ENCODE measurements at regions not wholly inside any gene's neighbourhood (a gene's known extent, or its start where the extent isn't known, plus 50 kb on each side); places are given as distances from the start of the nearest gene placed in this dataset.
A peak's percentile ranks its signal among the peaks of the same experiment; 100 is the strongest.

- DNase-seq (ENCODE audit: extremely low spot score, unreplicated experiment): no peak
- no peaks in the 10 kb centered on the region for H3K9me3 Mint-ChIP-seq (ENCODE audit: unreplicated experiment)
- H3K4me1 Mint-ChIP-seq (ENCODE audit: unreplicated experiment): peaks cover 11% of the 10 kb centered on the region
- H3K36me3 Mint-ChIP-seq (ENCODE audit: unreplicated experiment): no peaks in the 10 kb centered on the region
- H3K27ac Mint-ChIP-seq (ENCODE audit: unreplicated experiment): no peak overlapping the region
- TF ChIP-seq, protein P1, sequence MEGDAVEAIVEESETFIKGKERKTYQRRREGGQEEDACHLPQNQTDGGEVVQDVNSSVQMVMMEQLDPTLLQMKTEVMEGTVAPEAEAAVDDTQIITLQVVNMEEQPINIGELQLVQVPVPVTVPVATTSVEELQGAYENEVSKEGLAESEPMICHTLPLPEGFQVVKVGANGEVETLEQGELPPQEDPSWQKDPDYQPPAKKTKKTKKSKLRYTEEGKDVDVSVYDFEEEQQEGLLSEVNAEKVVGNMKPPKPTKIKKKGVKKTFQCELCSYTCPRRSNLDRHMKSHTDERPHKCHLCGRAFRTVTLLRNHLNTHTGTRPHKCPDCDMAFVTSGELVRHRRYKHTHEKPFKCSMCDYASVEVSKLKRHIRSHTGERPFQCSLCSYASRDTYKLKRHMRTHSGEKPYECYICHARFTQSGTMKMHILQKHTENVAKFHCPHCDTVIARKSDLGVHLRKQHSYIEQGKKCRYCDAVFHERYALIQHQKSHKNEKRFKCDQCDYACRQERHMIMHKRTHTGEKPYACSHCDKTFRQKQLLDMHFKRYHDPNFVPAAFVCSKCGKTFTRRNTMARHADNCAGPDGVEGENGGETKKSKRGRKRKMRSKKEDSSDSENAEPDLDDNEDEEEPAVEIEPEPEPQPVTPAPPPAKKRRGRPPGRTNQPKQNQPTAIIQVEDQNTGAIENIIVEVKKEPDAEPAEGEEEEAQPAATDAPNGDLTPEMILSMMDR (IDR thresholded peaks at IDR 0.05): peak; percentile 44
- no peaks in the 10 kb centered on the region for H3K27me3 Mint-ChIP-seq (ENCODE audit: unreplicated experiment)
- H3K4me3 Mint-ChIP-seq (ENCODE audit: unreplicated experiment): no peak overlapping the region
Measured at GRCh38 chrX:95071052-95071451, 1397.0 kb downstream of the FAM133A start.

GRCh38 chrX:95071621-95072020 is 1397.6 kb downstream of the FAM133A start:
- DNase-seq (ENCODE audit: extremely low spot score, unreplicated experiment): no peak

GRCh38 chrX:95076449-95076848 is 1402.4 kb downstream of the FAM133A start:
- Mint-ChIP-seq H3K4me3 (ENCODE audit: unreplicated experiment) (no peak overlapping the region), H3K4me1 (ENCODE audit: unreplicated experiment) (peaks cover 4% of the 10 kb centered on the region), H3K27me3 (ENCODE audit: unreplicated experiment) (no peaks in the 10 kb centered on the region), H3K9me3 (ENCODE audit: unreplicated experiment) (peaks cover 4% of the 10 kb centered on the region), H3K36me3 (ENCODE audit: unreplicated experiment) (no peaks in the 10 kb centered on the region), H3K27ac (ENCODE audit: unreplicated experiment) (no peak overlapping the region)
- TF ChIP-seq, protein P1 (IDR thresholded peaks at IDR 0.05): peak; percentile 61
- DNase-seq (ENCODE audit: extremely low spot score, unreplicated experiment): no peak

More at GRCh38 chrX:95071621-95072020, 1397.6 kb downstream of the FAM133A start:
- TF ChIP-seq, protein P1 (IDR thresholded peaks at IDR 0.05): no peak
- H3K27ac Mint-ChIP-seq (ENCODE audit: unreplicated experiment): no peak overlapping the region
- H3K27me3 Mint-ChIP-seq (ENCODE audit: unreplicated experiment): no peaks in the 10 kb centered on the region
- no peaks in the 10 kb centered on the region for H3K36me3 Mint-ChIP-seq (ENCODE audit: unreplicated experiment)
- H3K9me3 Mint-ChIP-seq (ENCODE audit: unreplicated experiment): no peaks in the 10 kb centered on the region
- peaks cover 11% of the 10 kb centered on the region for H3K4me1 Mint-ChIP-seq (ENCODE audit: unreplicated experiment)
- no peak overlapping the region for H3K4me3 Mint-ChIP-seq (ENCODE audit: unreplicated experiment)

DNA sequence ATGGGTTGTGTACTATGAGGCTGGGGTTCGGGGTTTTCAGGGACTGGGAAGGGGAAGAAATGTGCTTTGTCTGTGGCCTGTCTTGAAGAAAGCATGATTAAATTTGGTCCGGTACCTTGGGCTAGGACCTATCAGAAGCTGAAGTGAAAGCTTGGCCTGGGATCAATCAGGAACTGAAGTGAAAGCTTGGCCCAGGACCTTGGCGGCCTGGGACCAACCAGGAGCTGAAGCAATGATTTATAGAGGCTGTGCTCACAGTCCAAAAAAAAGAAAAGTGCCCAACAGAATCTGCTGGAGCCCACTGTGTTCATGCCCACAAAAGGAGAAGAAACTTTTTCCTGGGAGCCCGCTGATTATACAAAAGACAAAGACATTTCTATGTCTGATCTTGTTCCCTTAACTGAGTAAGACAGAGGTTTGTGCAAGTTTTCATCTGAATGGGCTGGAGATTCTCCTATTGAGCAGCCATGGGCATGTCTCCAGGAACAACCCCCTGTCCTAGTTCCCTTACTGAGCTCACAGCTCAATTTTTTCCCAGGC is 1427.9 kb downstream of the FAM133A start:
- H3K36me3 Mint-ChIP-seq (ENCODE audit: unreplicated experiment): no peaks in the 10 kb centered on the region
- H3K9me3 Mint-ChIP-seq (ENCODE audit: unreplicated experiment): no peaks in the 10 kb centered on the region
- no peak for DNase-seq (ENCODE audit: extremely low spot score, unreplicated experiment)
- TF ChIP-seq, protein P1 (IDR thresholded peaks at IDR 0.05): no peak
- no peak overlapping the region for H3K27ac Mint-ChIP-seq (ENCODE audit: unreplicated experiment)
- H3K27me3 Mint-ChIP-seq (ENCODE audit: unreplicated experiment): no peaks in the 10 kb centered on the region
- H3K4me3 Mint-ChIP-seq (ENCODE audit: unreplicated experiment): no peak overlapping the region
- no peaks in the 10 kb centered on the region for H3K4me1 Mint-ChIP-seq (ENCODE audit: unreplicated experiment)

GRCh38 chrX:95117556-95117955 is 1443.5 kb downstream of the FAM133A start:
- Mint-ChIP-seq H3K9me3 (ENCODE audit: unreplicated experiment) (peaks cover 17% of the 10 kb centered on the region), H3K4me1 (ENCODE audit: unreplicated experiment) (no peaks in the 10 kb centered on the region), H3K27ac (ENCODE audit: unreplicated experiment) (no peak overlapping the region), H3K27me3 (ENCODE audit: unreplicated experiment) (no peaks in the 10 kb centered on the region), H3K36me3 (ENCODE audit: unreplicated experiment) (no peaks in the 10 kb centered on the region), H3K4me3 (ENCODE audit: unreplicated experiment) (no peak overlapping the region)
- no peak for DNase-seq (ENCODE audit: extremely low spot score, unreplicated experiment)
- TF ChIP-seq, protein P1 (IDR thresholded peaks at IDR 0.05): no peak
